AG04450 (cell line): ENCODE measurements at regions not wholly inside any gene's neighbourhood (a gene's known extent, or its start where the extent isn't known, plus 50 kb on each side); places are given as distances from the start of the nearest gene placed in this dataset.

Experiments used
- CTCF ChIA-PET: fragments of 300-600, 350-600 bp; formaldehyde crosslinking; extraction: SDS; loops from one replicate; lab custom pipeline; 2022; ENCODE audit warnings: antibody characterized with exemption, inconsistent platforms; lab: Charles Lee
- POLR2A ChIA-PET: fragments of 350-600 bp; formaldehyde crosslinking; extraction: SDS; loops from one replicate; lab custom pipeline; 2021; ENCODE audit warnings: antibody characterized with exemption, inconsistent platforms; lab: Yijun Ruan, JAX
- DNase-seq: peaks from one replicate; pipeline ENCODE4 v3.0.0-alpha.2; 2011; ENCODE audit warnings: low read depth, low spot score
- H3K27ac ChIP-seq: one replicate; pipeline ENCODE4 v1.5.1; 2012; ENCODE audit warnings: low read depth, low read length, control low read depth
- H3K27me3 ChIP-seq: one replicate; pipeline ENCODE4 v1.6.0; 2012; ENCODE audit warnings: low read length; ENCODE audit not compliant: control insufficient read depth, insufficient read depth
- H3K4me3 ChIP-seq: 2 replicates; pipeline ENCODE4 v1.5.1; 2011; ENCODE audit warnings: mild to moderate bottlenecking, low read depth, low read length, control low read depth
- H3K9me3 ChIP-seq: 2 replicates; pipeline ENCODE4 v1.5.1; 2012; ENCODE audit warnings: low read length; ENCODE audit not compliant: control insufficient read depth, insufficient read depth
- CTCF ChIP-seq: IDR thresholded peaks from 2 replicates; pipeline ENCODE4 v1.5.1; 2011; ENCODE audit warnings: low read depth, low read length, control low read depth, inconsistent platforms

GRCh38 chrX:39904816-39905537, 192.8 kb downstream of the BCOR start:
- CTCF ChIA-PET: no interaction called here
- H3K9me3 ChIP-seq: no peaks in the 10 kb centered on the region
- POLR2A ChIA-PET: interaction anchor here (0.9 kb wide), 1 partner anchor 110 kb away, joined by 4 read pairs; no protein-coding TSS in a partner anchor
- H3K27me3 ChIP-seq: no peaks in the 10 kb centered on the region
- H3K4me3 ChIP-seq: no peak overlapping the region
- no peak for DNase-seq
- no peak overlapping the region for H3K27ac ChIP-seq
- no peak for TF ChIP-seq CTCF

- no peak for TF ChIP-seq CTCF
- H3K27ac ChIP-seq: peak overlapping the region; percentile 39
- DNase-seq: no peak
These were observed 192.2 kb downstream of the BCOR start for GRCh38 chrX:39905538-39905891.

GRCh38 chrX:39905946-39906345, 191.8 kb downstream of the BCOR start:
- H3K4me3 ChIP-seq: no peak overlapping the region
- ChIA-PET POLR2A (no interaction called here), CTCF (no interaction called here)
- no peaks in the 10 kb centered on the region for H3K27me3 ChIP-seq
- peak overlapping the region; percentile 39 for H3K27ac ChIP-seq
- no peaks in the 10 kb centered on the region for H3K9me3 ChIP-seq
- no peak for TF ChIP-seq CTCF
- no peak for DNase-seq

More at GRCh38 chrX:39905538-39905891, 192.2 kb downstream of the BCOR start:
- no peaks in the 10 kb centered on the region for H3K27me3 ChIP-seq
- no peak overlapping the region for H3K4me3 ChIP-seq
- POLR2A ChIA-PET: no interaction called here
- CTCF ChIA-PET: no interaction called here
- H3K9me3 ChIP-seq: no peaks in the 10 kb centered on the region

GRCh38 chrX:39907964-39908661, 189.6 kb downstream of the BCOR start:
- ChIA-PET POLR2A (interaction anchor here (1.1 to 1.7 kb wide), 2 partner anchors 10 to 105 kb away, joined by 4 to 9 read pairs; no protein-coding TSS in a partner anchor), CTCF (no interaction called here)
- H3K27me3 ChIP-seq: no peaks in the 10 kb centered on the region
- DNase-seq: peak; percentile 84
- H3K4me3 ChIP-seq: no peak overlapping the region
- no peaks in the 10 kb centered on the region for H3K9me3 ChIP-seq
- H3K27ac ChIP-seq: peak overlapping the region; percentile 83
- no peak for TF ChIP-seq CTCF

- Histone ChIP-seq H3K4me3 (no peak overlapping the region), H3K27ac (no peak overlapping the region), H3K9me3 (no peaks in the 10 kb centered on the region; the same call in 1 of the 2 replicates), H3K27me3 (no peaks in the 10 kb centered on the region)
- CTCF ChIA-PET: no interaction called here
- DNase-seq: no peak
- TF ChIP-seq CTCF: no peak
- POLR2A ChIA-PET: no interaction called here
These were observed 187.8 kb downstream of the BCOR start for GRCh38 chrX:39909996-39910395.
